Epithelial cell of prostate (primary cell): ENCODE measurements at regions not wholly inside any gene's neighbourhood (a gene's known extent, or its start where the extent isn't known, plus 50 kb on each side); places are given as distances from the start of the nearest gene placed in this dataset.

Source experiments
- DNase-seq: peaks from one replicate; pipeline ENCODE4 v3.0.0-alpha.2; 2011; ENCODE audit warnings: low read depth, low spot score
- H3K27ac ChIP-seq: fragments of 450-650 bp; 2 replicates; pipeline ENCODE4 v1.5.1; 2017; ENCODE audit warnings: mild to moderate bottlenecking

- DNase-seq, result no peak
These were observed 84.0 kb upstream of the EYA2 start for GRCh38 chr20:46810448-46811223.

GRCh38 chr20:46811224-46812084 is 83.2 kb upstream of the EYA2 start:
- H3K27ac ChIP-seq, result no peak overlapping the region
- no peak for DNase-seq

More at GRCh38 chr20:46810448-46811223, 84.0 kb upstream of the EYA2 start:
- no peak overlapping the region for H3K27ac ChIP-seq

GRCh38 chr20:46814366-46815232 is 80.0 kb upstream of the EYA2 start:
- peak; percentile 80 for DNase-seq

GRCh38 chr20:46816097-46816496 is 78.5 kb upstream of the EYA2 start:
- no peak overlapping the region for H3K27ac ChIP-seq
- no peak for DNase-seq

More at GRCh38 chr20:46814366-46815232, 80.0 kb upstream of the EYA2 start:
- H3K27ac ChIP-seq, result peak overlapping the region; percentile 52

- H3K27ac ChIP-seq, result no peak overlapping the region
- no peak for DNase-seq
These were observed 77.6 kb upstream of the EYA2 start for GRCh38 chr20:46816886-46817638.

GRCh38 chr20:46820682-46821081 is 74.0 kb upstream of the EYA2 start:
- no peak overlapping the region for H3K27ac ChIP-seq
- DNase-seq, result no peak

- no peak for DNase-seq
These were observed 71.3 kb upstream of the EYA2 start for GRCh38 chr20:46823271-46823751.

GRCh38 chr20:46823753-46824152 is 70.9 kb upstream of the EYA2 start:
- H3K27ac ChIP-seq, result no peak overlapping the region
- no peak for DNase-seq

More at GRCh38 chr20:46823271-46823751, 71.3 kb upstream of the EYA2 start:
- H3K27ac ChIP-seq, result no peak overlapping the region

- no peak overlapping the region for H3K27ac ChIP-seq
- DNase-seq, result no peak
These were observed 68.2 kb upstream of the EYA2 start for GRCh38 chr20:46826343-46826984.

GRCh38 chr20:46827718-46828458 is 66.8 kb upstream of the EYA2 start:
- H3K27ac ChIP-seq, result no peak overlapping the region
- DNase-seq, result no peak

GRCh38 chr20:46828471-46828870 is 66.2 kb upstream of the EYA2 start:
- DNase-seq, result peak; percentile 22
- no peak overlapping the region for H3K27ac ChIP-seq

- DNase-seq, result no peak
- H3K27ac ChIP-seq, result no peak overlapping the region
These were observed 63.6 kb upstream of the EYA2 start for GRCh38 chr20:46830886-46831632.

GRCh38 chr20:46831633-46832011 is 63.0 kb upstream of the EYA2 start:
- no peak for DNase-seq
- H3K27ac ChIP-seq, result no peak overlapping the region

- H3K27ac ChIP-seq, result no peak overlapping the region
- no peak for DNase-seq
These were observed 62.1 kb upstream of the EYA2 start for GRCh38 chr20:46832555-46832954.

GRCh38 chr20:46833360-46833759 is 61.3 kb upstream of the EYA2 start:
- H3K27ac ChIP-seq, result no peak overlapping the region
- DNase-seq, result no peak

GRCh38 chr20:46835418-46835817 is 59.2 kb upstream of the EYA2 start:
- DNase-seq, result no peak
- no peak overlapping the region for H3K27ac ChIP-seq

- no peak overlapping the region for H3K27ac ChIP-seq
- DNase-seq, result no peak
These were observed 57.6 kb upstream of the EYA2 start for GRCh38 chr20:46837083-46837482.

- DNase-seq, result no peak
These were observed 56.6 kb upstream of the EYA2 start for GRCh38 chr20:46838011-46838410.

More at GRCh38 chr20:46838011-46838410, 56.6 kb upstream of the EYA2 start:
- no peak overlapping the region for H3K27ac ChIP-seq
